Stomach (tissue), 4 donors: ENCODE measurements at regions not wholly inside any gene's neighbourhood (a gene's known extent, or its start where the extent isn't known, plus 50 kb on each side); places are given as distances from the start of the nearest gene placed in this dataset.
"Not testable (repeated sequence)": the region's sequence is repeated elsewhere in the genome, so short reads cannot be mapped to it uniquely, and the experiment has no call there.

ENCODE experiments used
- CTCF ChIP-seq, 7 experiments: fragments of 450-650 bp in 4 of 7; fragments of 200-600 bp in 3 of 7; sonication (generic) in 3 of 7; IDR thresholded peaks; one replicate each; pipeline ENCODE4 v1.5.1; 2016 to 2019; ENCODE audit warnings: antibody characterized with exemption in 7 of 7, control low read depth in 2 of 7, mild to moderate bottlenecking in 1 of 7
- EP300 ChIP-seq: sonication (generic); formaldehyde crosslinking; IDR thresholded peaks from one replicate; pipeline ENCODE4 v1.6.1; 2017; ENCODE audit warnings: antibody characterized with exemption
- POLR2A ChIP-seq, 4 donors: fragments of 450-650 bp; IDR thresholded peaks; one replicate each; pipeline ENCODE4 v1.6.1; 2016; ENCODE audit warnings: antibody characterized with exemption in 4 of 4, control low read depth in 2 of 4, mild to moderate bottlenecking in 1 of 4, moderate library complexity in 1 of 4
- POLR2AphosphoS5 ChIP-seq, 3 donors: sonication (generic); formaldehyde crosslinking; IDR thresholded peaks; one replicate each; pipeline ENCODE4 v1.6.1; 2016; ENCODE audit warnings: antibody characterized with exemption in 3 of 3

GRCh38 chr4:158980711-158981110 lies 122.2 kb upstream of the RAPGEF2 start:
- not testable (repeated sequence) for TF ChIP-seq CTCF (IDR thresholded peaks at IDR 0.05); POLR2A (IDR thresholded peaks at IDR 0.05); EP300; POLR2AphosphoS5 (IDR thresholded peaks at IDR 0.05)
